Mesenchymal stem cell (in vitro differentiated cells and primary cell): ENCODE measurements at regions not wholly inside any gene's neighbourhood (a gene's known extent, or its start where the extent isn't known, plus 50 kb on each side); places are given as distances from the start of the nearest gene placed in this dataset.

Experiments
- DNase-seq: peaks from one replicate; pipeline ENCODE4 v3.0.0-alpha.2; 2013
- H2AFZ ChIP-seq: one replicate; pipeline ENCODE4 v1.6.1; 2013; ENCODE audit warnings: low read depth, mild to moderate bottlenecking, control low read depth, inconsistent platforms, low read length, moderate library complexity
- H2AK5ac ChIP-seq: 2 replicates; pipeline ENCODE4 v1.6.1; 2013; ENCODE audit warnings: low read length, moderate library complexity, mild to moderate bottlenecking, inconsistent platforms; ENCODE audit not compliant: severe bottlenecking
- H2BK120ac ChIP-seq: one replicate; pipeline ENCODE4 v1.6.1; 2013; ENCODE audit warnings: low read depth, mild to moderate bottlenecking, inconsistent platforms, low read length, moderate library complexity
- H2BK12ac ChIP-seq, 2 experiments: one replicate each; pipeline ENCODE4 v1.6.1; 2013; ENCODE audit warnings: inconsistent platforms in 2 of 2, low read length in 2 of 2, mild to moderate bottlenecking in 2 of 2, moderate library complexity in 2 of 2, control low read depth in 1 of 2
- H2BK15ac ChIP-seq: one replicate; pipeline ENCODE4 v1.6.1; 2013; ENCODE audit warnings: mild to moderate bottlenecking, low read depth, inconsistent platforms; ENCODE audit not compliant: poor library complexity, severe bottlenecking
- H2BK5ac ChIP-seq: 2 replicates; pipeline ENCODE4 v1.6.1; 2013; ENCODE audit warnings: low read depth, mild to moderate bottlenecking, low read length, control low read depth, inconsistent platforms; ENCODE audit not compliant: poor library complexity, severe bottlenecking
- H3K14ac ChIP-seq, 2 experiments: one replicate each; pipeline ENCODE4 v1.6.1; 2013; ENCODE audit warnings: inconsistent platforms in 2 of 2, low read length in 2 of 2, control low read depth in 1 of 2, mild to moderate bottlenecking in 1 of 2, moderate library complexity in 1 of 2
- H3K18ac ChIP-seq, 2 experiments: one replicate each; pipeline ENCODE4 v1.6.1; 2013; ENCODE audit warnings: inconsistent platforms in 2 of 2, low read length in 2 of 2, control low read depth in 1 of 2, low read depth in 1 of 2, mild to moderate bottlenecking in 1 of 2
- H3K23ac ChIP-seq, 2 experiments: one replicate each; pipeline ENCODE4 v1.6.1; 2013; ENCODE audit warnings: inconsistent platforms in 2 of 2, low read length in 2 of 2, mild to moderate bottlenecking in 2 of 2, moderate library complexity in 2 of 2, control low read depth in 1 of 2
- H3K27ac ChIP-seq: 2 replicates; pipeline ENCODE4 v1.5.1; 2013; ENCODE audit warnings: mild to moderate bottlenecking, moderate library complexity, low read length, control low read depth, inconsistent platforms; ENCODE audit not compliant: poor library complexity, severe bottlenecking
- H3K27me3 ChIP-seq, 2 experiments: 2 replicates each; pipeline versions ENCODE4 v1.6.1 to v1.7.0; 2013; ENCODE audit warnings: low read length in 2 of 2, mild to moderate bottlenecking in 2 of 2, moderate library complexity in 2 of 2, control low read depth in 1 of 2, inconsistent platforms in 1 of 2; ENCODE audit not compliant: control insufficient read depth in 1 of 2, insufficient read depth in 1 of 2
- H3K36me3 ChIP-seq, 2 experiments: 2 replicates each; pipeline versions ENCODE4 v1.6.1 to v1.7.0; 2013; ENCODE audit warnings: low read length in 2 of 2, control low read depth in 1 of 2, inconsistent platforms in 1 of 2, low read depth in 1 of 2, mild to moderate bottlenecking in 1 of 2; ENCODE audit not compliant: insufficient read depth in 2 of 2, control insufficient read depth in 1 of 2
- H3K4ac ChIP-seq, 2 experiments: one replicate each; pipeline ENCODE4 v1.6.1; 2013; ENCODE audit warnings: inconsistent platforms in 2 of 2, low read length in 2 of 2, mild to moderate bottlenecking in 2 of 2, moderate library complexity in 2 of 2, control low read depth in 1 of 2, low read depth in 1 of 2
- H3K4me1 ChIP-seq: 2 replicates; pipeline ENCODE4 v1.6.1; 2013; ENCODE audit warnings: low read depth, low read length, control low read depth; ENCODE audit not compliant: control insufficient read depth, insufficient read depth
- H3K4me2 ChIP-seq: 2 replicates; pipeline ENCODE4 v1.6.1; 2013; ENCODE audit warnings: low read length, mild to moderate bottlenecking, inconsistent platforms; ENCODE audit not compliant: poor library complexity, severe bottlenecking
- H3K4me3 ChIP-seq, 2 experiments: 2 replicates each; pipeline versions ENCODE4 v1.5.1 to v1.7.0; 2013; ENCODE audit warnings: low read length in 2 of 2, mild to moderate bottlenecking in 2 of 2, control low read depth in 1 of 2, low read depth in 1 of 2; ENCODE audit not compliant: insufficient read depth in 1 of 2
- H3K79me1 ChIP-seq: replicated peaks from 2 replicates; pipeline ENCODE4 v1.6.1; 2013; ENCODE audit warnings: mild to moderate bottlenecking, control low read depth, low read length, inconsistent platforms; ENCODE audit not compliant: poor library complexity, severe bottlenecking
- H3K9ac ChIP-seq: 2 replicates; pipeline ENCODE4 v1.7.0; 2013; ENCODE audit warnings: mild to moderate bottlenecking, low read length, moderate library complexity
- H3K9me3 ChIP-seq: 2 replicates; pipeline ENCODE4 v1.7.0; 2013; ENCODE audit warnings: mild to moderate bottlenecking, low read length; ENCODE audit not compliant: control insufficient read depth
- H4K8ac ChIP-seq: one replicate; pipeline ENCODE4 v1.6.1; 2013; ENCODE audit warnings: inconsistent platforms, mild to moderate bottlenecking, low read length, moderate library complexity
- H4K91ac ChIP-seq: one replicate; pipeline ENCODE4 v1.6.1; 2013; ENCODE audit warnings: mild to moderate bottlenecking, low read length, inconsistent platforms
- WGBS: methylation state at CpG from one replicate; pipeline ENCODE4 v1.1.7; 2013; ENCODE audit warnings: mixed read lengths; 5-methylcytosine and 5-hydroxymethylcytosine counted together

GRCh38 chr11:27179334-27179733 lies 138.7 kb downstream of the BBOX1 start:
- H2BK15ac ChIP-seq: no peak overlapping the region
- 88% methylated on average over 3 of the region's 3 CpGs for WGBS
- no peaks in the 10 kb centered on the region for H3K27me3 ChIP-seq
- no peak overlapping the region for H3K18ac ChIP-seq
- H3K4me1 ChIP-seq: no peaks in the 10 kb centered on the region
- no peak overlapping the region for H3K23ac ChIP-seq
- H3K9ac ChIP-seq: no peak overlapping the region
- no peak for DNase-seq
- no peak overlapping the region for H3K14ac ChIP-seq
- H3K4me3 ChIP-seq: no peak overlapping the region
- no peak overlapping the region for H3K27ac ChIP-seq
- no peak overlapping the region for H2BK12ac ChIP-seq
- no peak overlapping the region for H2AK5ac ChIP-seq
- no peak overlapping the region for H3K4ac ChIP-seq
- H2AFZ ChIP-seq: no peak overlapping the region
- no peaks in the 10 kb centered on the region for H3K9me3 ChIP-seq
- H4K8ac ChIP-seq: no peak overlapping the region
- H3K4me2 ChIP-seq: no peak overlapping the region
- H3K36me3 ChIP-seq: no peaks in the 10 kb centered on the region
- no peaks in the 10 kb centered on the region for H3K79me1 ChIP-seq
- no peak overlapping the region for H2BK120ac ChIP-seq
- H4K91ac ChIP-seq: no peak overlapping the region
- no peak overlapping the region for H2BK5ac ChIP-seq

GRCh38 chr11:27178859-27179258 lies 138.2 kb downstream of the BBOX1 start:
- Histone ChIP-seq H2BK15ac (no peak overlapping the region), H2AK5ac (no peak overlapping the region), H3K36me3 (no peaks in the 10 kb centered on the region), H3K23ac (no peak overlapping the region), H2BK12ac (no peak overlapping the region), H3K4me3 (no peak overlapping the region), H3K18ac (no peak overlapping the region), H3K27ac (no peak overlapping the region), H3K14ac (no peak overlapping the region), H4K91ac (no peak overlapping the region), H3K79me1 (no peaks in the 10 kb centered on the region), H3K9me3 (no peaks in the 10 kb centered on the region), H3K4ac (no peak overlapping the region), H2BK5ac (no peak overlapping the region), H3K27me3 (no peaks in the 10 kb centered on the region), H4K8ac (no peak overlapping the region), H3K9ac (no peak overlapping the region), H3K4me2 (no peak overlapping the region), H2BK120ac (no peak overlapping the region), H2AFZ (no peak overlapping the region), H3K4me1 (no peaks in the 10 kb centered on the region)
- WGBS: 89% methylated on average over 5 of the region's 5 CpGs
- no peak for DNase-seq
